HCT116 (cell line): ENCODE measurements at regions not wholly inside any gene's neighbourhood (a gene's known extent, or its start where the extent isn't known, plus 50 kb on each side); places are given as distances from the start of the nearest gene placed in this dataset.

Experiments
- ATAC-seq: fragments of 200-7000 bp; cut with Tn5 transposase; 2 replicates; pipeline ENCODE4 v1.9.1; 2020; ENCODE audit warnings: mild to moderate bottlenecking, moderate library complexity
- BruUV-seq: library from RNA; stranded (reverse); fragments of 400-500 nt; replicated peaks from 2 replicates; lab custom pipeline; 2021; lab: Mats Ljungman, UMichigan
- CTCF ChIA-PET: fragments of 300-600 bp; sonication (Branson Sonifier 250); formaldehyde crosslinking; loops from one replicate; lab custom pipeline; 2021; ENCODE audit warnings: antibody characterized with exemption; lab: Charles Lee
- POLR2A ChIA-PET: fragments of 300-600, 350-600 bp; sonication (Branson Sonifier 250); formaldehyde crosslinking; loops from one replicate; lab custom pipeline; 2021; ENCODE audit warnings: antibody characterized with exemption; lab: Charles Lee
- RAD21 ChIA-PET, 2 experiments: fragments of 300-600 bp; sonication (Branson Sonifier 250); formaldehyde crosslinking; loops; one replicate each; lab custom pipeline; 2023; ENCODE audit warnings: low total read pairs in 2 of 2; ENCODE audit not compliant: uncharacterized antibody in 2 of 2, unreplicated experiment in 2 of 2, low non-redundant PET in 1 of 2; lab: Charles Lee
- DNase-seq: peaks from one replicate; pipeline ENCODE4 v3.0.0-alpha.2; 2010; ENCODE audit warnings: low read depth, low spot score
- H2AFZ ChIP-seq: fragments of 200-600 bp; shearing (Covaris generic), sonication (generic); 2 replicates; pipeline ENCODE4 v1.6.1; 2017; ENCODE audit warnings: low read depth, mixed run types, mixed read lengths, antibody characterized with exemption, low read length; ENCODE audit not compliant: poor library complexity, severe bottlenecking
- H3K27ac ChIP-seq: 2 replicates; pipeline ENCODE4 v1.5.1; 2012; ENCODE audit warnings: low read depth, low read length
- H3K27me3 ChIP-seq: fragments of 200-600 bp; sonication (generic); 2 replicates; pipeline ENCODE4 v1.6.1; 2016; ENCODE audit warnings: mixed run types, low read length, mixed read lengths; ENCODE audit not compliant: insufficient read depth
- H3K36me3 ChIP-seq, 2 experiments: fragments of 200-500 bp in 1 of 2; fragments of 200-600 bp in 1 of 2; sonication (Bioruptor generic) in 1 of 2; sonication (generic) in 1 of 2; 2 replicates each; pipeline versions ENCODE4 v1.5.1 to v1.6.1; 2014 to 2016; ENCODE audit warnings: low read length in 2 of 2, inconsistent platforms in 1 of 2, mixed read lengths in 1 of 2, mixed run types in 1 of 2; ENCODE audit not compliant: insufficient read depth in 2 of 2, control insufficient read depth in 1 of 2
- H3K4me1 ChIP-seq, 2 experiments: fragments of 200-600 bp in 1 of 2; sonication (generic) in 1 of 2; 2 replicates each; pipeline versions ENCODE4 v1.5.1 to v1.6.1; 2012 to 2017; ENCODE audit warnings: low read length in 2 of 2, inconsistent platforms in 1 of 2, mild to moderate bottlenecking in 1 of 2, mixed read lengths in 1 of 2, mixed run types in 1 of 2, moderate library complexity in 1 of 2; ENCODE audit not compliant: insufficient read depth in 2 of 2, control insufficient read depth in 1 of 2
- H3K4me2 ChIP-seq: fragments of 200-600 bp; sonication (generic); 2 replicates; pipeline ENCODE4 v1.6.1; 2017; ENCODE audit warnings: mixed run types, low read length, mixed read lengths
- H3K4me3 ChIP-seq, 2 experiments: fragments of 200-600 bp in 1 of 2; sonication (generic) in 1 of 2; replicated peaks in 1 of 2; 2 replicates each; pipeline ENCODE4 v1.5.1; 2011 to 2016; ENCODE audit warnings: low read length in 2 of 2, control low read depth in 1 of 2, low read depth in 1 of 2, mild to moderate bottlenecking in 1 of 2, mixed read lengths in 1 of 2, mixed run types in 1 of 2
- H3K79me2 ChIP-seq: fragments of 200-600 bp; sonication (generic); 2 replicates; pipeline ENCODE4 v1.6.1; 2017; ENCODE audit warnings: mild to moderate bottlenecking, mixed run types, low read length, moderate library complexity, mixed read lengths; ENCODE audit not compliant: insufficient read depth
- H3K9ac ChIP-seq: fragments of 200-600 bp; sonication (generic); 2 replicates; pipeline ENCODE4 v1.6.1; 2016; ENCODE audit warnings: low read length, mixed read lengths
- H3K9me2 ChIP-seq: fragments of 200-600 bp; sonication (generic), shearing (Covaris generic); 2 replicates; pipeline ENCODE4 v1.6.1; 2017; ENCODE audit warnings: mixed run types, mild to moderate bottlenecking, moderate library complexity; ENCODE audit not compliant: insufficient read depth
- H3K9me3 ChIP-seq, 2 experiments: fragments of 200-500 bp in 1 of 2; fragments of 200-600 bp in 1 of 2; sonication (Bioruptor generic) in 1 of 2; sonication (generic) in 1 of 2; 2 replicates each; pipeline ENCODE4 v1.6.1; 2014 to 2017; ENCODE audit warnings: low read length in 2 of 2, mixed read lengths in 2 of 2, inconsistent platforms in 1 of 2, low read depth in 1 of 2, mild to moderate bottlenecking in 1 of 2, mixed run types in 1 of 2, moderate library complexity in 1 of 2; ENCODE audit not compliant: control insufficient read depth in 1 of 2, insufficient read depth in 1 of 2
- H4K20me1 ChIP-seq: fragments of 200-600 bp; sonication (generic), shearing (Covaris generic); 2 replicates; pipeline ENCODE4 v1.6.1; 2017; ENCODE audit warnings: mixed run types, mild to moderate bottlenecking, moderate library complexity; ENCODE audit not compliant: insufficient read depth
- CBX3 ChIP-seq: IDR thresholded peaks from 2 replicates; pipeline ENCODE4 v1.6.1; 2012; ENCODE audit warnings: low read depth
- EGR1 ChIP-seq: IDR thresholded peaks from 2 replicates; pipeline ENCODE4 v1.6.1; 2012; ENCODE audit warnings: low read depth
- JUND ChIP-seq: IDR thresholded peaks from 2 replicates; pipeline ENCODE4 v1.6.1; 2012
- MAX ChIP-seq: IDR thresholded peaks from 2 replicates; pipeline ENCODE4 v1.6.1; 2012
- RAD21 ChIP-seq: IDR thresholded peaks from 2 replicates; pipeline ENCODE4 v1.6.1; 2012; ENCODE audit warnings: low read depth, mild to moderate bottlenecking
- REST ChIP-seq: IDR thresholded peaks from 2 replicates; pipeline ENCODE4 v1.6.1; 2012; ENCODE audit warnings: low read depth
- SP1 ChIP-seq: IDR thresholded peaks from 2 replicates; pipeline ENCODE4 v1.6.1; 2012; ENCODE audit warnings: low read depth
- ZNF274 ChIP-seq: fragments of 200-500 bp; sonication (Bioruptor generic); IDR thresholded peaks from 2 replicates; pipeline ENCODE4 v1.6.1; 2014; ENCODE audit warnings: mild to moderate bottlenecking, low read depth, low read length, inconsistent platforms
- intact Hi-C: fragments of 100-400 bp; cut with micrococcal nuclease; formaldehyde crosslinking; loops from 2 replicates; pipeline ENCODE4 v1.10.0; 2022

GRCh38 chr2:234687718-234688475, 191.0 kb upstream of the ARL4C start:
- no peaks in the 10 kb centered on the region for H4K20me1 ChIP-seq
- no TSS peak for BruUV-seq
- H2AFZ ChIP-seq, result no peak overlapping the region
- TF ChIP-seq RAD21, result no peak
- TF ChIP-seq JUND, result no peak
- TF ChIP-seq REST, result no peak
- TF ChIP-seq ZNF274, result no peak
- TF ChIP-seq EGR1, result no peak
- no peak for TF ChIP-seq MAX
- no peak for TF ChIP-seq SP1
- TF ChIP-seq CBX3, result 0 out of 2 replicates have a peak, but pooled peaks have one; percentile 34
- TF ChIP-seq, all 23 proteins: peak for 1
- Histone ChIP-seq H3K27me3 (no peaks in the 10 kb centered on the region), H3K79me2 (no peaks in the 10 kb centered on the region), H3K4me2 (no peak overlapping the region), H3K36me3 (no peaks in the 10 kb centered on the region; a peak in 1 of 4 replicates), H3K27ac (no peak overlapping the region), H3K9me3 (no peaks in the 10 kb centered on the region), H3K4me1 (peaks cover 11 to 35% of the 10 kb centered on the region in 2 experiments; a peak in 3 of 4 replicates), H3K4me3 (no peak overlapping the region), H3K9me2 (no peaks in the 10 kb centered on the region), H3K9ac (no peak overlapping the region)
- RAD21 ChIA-PET, result no interaction called here
- POLR2A ChIA-PET, result no interaction called here
- DNase-seq (no peak), ATAC-seq (no peak)
- CTCF ChIA-PET, result no interaction called here
- intact Hi-C loops, result no loop called here
